Skeletal muscle cell (primary cell): ENCODE measurements at regions not wholly inside any gene's neighbourhood (a gene's known extent, or its start where the extent isn't known, plus 50 kb on each side); places are given as distances from the start of the nearest gene placed in this dataset.
"Not testable (repeated sequence)": the region's sequence is repeated elsewhere in the genome, so short reads cannot be mapped to it uniquely, and the experiment has no call there.

Experiments used
- DNase-seq: peaks from one replicate; pipeline ENCODE4 v3.0.0-alpha.2; 2010; ENCODE audit warnings: low read depth
- H3K4me3 ChIP-seq: 2 replicates; pipeline ENCODE4 v1.5.1; 2011; ENCODE audit warnings: low read depth, mild to moderate bottlenecking, control low read depth, low read length, moderate library complexity

DNA sequence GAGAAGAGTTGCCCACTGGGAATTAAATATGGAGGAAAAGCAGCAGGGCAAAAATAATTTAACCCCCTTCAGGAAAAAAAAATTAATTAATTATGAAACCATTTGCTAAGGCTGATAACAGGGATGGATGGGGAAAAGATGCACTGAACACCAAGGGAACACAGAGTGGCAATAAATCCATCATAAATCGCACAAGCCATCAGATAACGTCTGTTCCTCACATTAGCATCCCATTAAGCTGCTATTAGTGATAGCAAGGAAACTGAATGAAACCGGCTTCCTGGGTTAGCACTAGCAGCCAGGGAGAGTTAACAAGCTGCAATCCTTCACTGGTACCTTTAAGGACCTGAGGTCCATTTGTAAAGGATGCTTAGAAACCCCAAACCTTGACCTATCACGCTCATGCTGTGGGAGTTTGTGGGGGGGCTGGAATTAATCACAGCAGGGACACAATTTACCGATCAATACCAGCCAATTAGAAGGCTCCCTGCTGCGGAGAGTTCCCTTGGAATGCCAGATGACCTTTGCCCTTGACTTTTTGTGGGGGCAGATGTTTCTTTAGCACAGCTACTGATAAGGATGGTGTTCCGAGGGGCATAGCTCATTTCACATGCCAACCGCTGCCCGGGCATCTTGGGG is 175.5 kb upstream of the KLF7 start:
- H3K4me3 ChIP-seq, result no peak overlapping the region
- no peak for DNase-seq

DNA sequence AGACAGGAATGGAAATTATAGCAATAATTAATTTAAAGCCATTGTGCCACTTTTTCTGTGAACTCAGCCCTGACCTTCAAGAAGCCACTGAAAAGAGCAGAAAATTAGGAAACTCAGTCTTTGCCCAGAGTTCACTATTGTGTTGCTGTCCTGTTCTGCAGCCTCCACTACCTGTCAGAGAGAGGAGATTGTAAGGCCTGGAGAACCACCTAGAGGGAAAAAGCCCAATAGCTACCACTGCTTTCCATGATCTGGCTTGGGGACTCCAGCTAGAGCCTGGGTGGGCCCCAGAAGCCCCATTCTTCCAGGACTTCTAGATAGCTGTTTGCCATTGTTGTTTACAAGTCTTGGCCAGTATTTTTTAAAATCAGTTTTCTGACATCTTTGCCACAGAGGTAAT is 176.1 kb upstream of the KLF7 start:
- H3K4me3 ChIP-seq, result no peak overlapping the region
- no peak for DNase-seq

DNA sequence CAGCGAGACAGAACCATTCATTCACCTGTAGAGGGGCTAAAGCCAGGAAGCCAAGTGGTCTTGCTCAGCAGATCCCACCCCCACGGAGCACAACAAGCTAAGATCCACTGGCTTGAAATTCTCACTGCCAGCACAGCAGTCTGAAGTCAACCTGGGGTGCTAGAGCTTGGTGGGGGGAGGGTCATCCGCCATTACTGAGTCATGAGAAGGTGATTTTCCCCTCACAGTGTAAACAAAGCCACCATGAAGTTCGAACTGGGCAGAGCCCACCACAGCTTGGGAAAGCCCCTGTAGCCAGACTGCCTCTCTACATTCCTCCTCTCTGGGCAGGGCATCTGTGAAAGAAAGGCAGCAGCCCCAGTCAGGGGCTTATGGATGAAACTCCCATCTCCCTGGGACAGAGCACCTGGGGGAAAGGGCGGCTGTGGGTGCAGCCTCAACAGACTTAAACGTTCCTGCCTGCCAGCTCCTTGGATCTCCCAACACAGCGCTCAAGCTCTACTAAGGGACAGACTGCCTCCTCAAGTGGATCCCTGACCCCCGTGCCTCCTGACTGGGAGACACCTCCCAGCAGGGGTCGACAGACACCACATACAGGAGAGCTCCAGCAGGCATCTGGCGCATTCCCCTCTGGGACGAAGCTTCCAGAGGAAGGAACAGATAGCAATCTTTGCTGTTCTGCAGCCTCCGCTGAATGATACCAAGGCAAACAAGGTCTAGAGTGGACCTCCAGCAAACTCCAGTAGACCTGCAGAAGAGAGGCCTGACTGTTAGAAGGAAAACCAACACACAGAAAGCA is 179.0 kb upstream of the KLF7 start:
- DNase-seq, H3K4me3 ChIP-seq: not testable (repeated sequence)

DNA sequence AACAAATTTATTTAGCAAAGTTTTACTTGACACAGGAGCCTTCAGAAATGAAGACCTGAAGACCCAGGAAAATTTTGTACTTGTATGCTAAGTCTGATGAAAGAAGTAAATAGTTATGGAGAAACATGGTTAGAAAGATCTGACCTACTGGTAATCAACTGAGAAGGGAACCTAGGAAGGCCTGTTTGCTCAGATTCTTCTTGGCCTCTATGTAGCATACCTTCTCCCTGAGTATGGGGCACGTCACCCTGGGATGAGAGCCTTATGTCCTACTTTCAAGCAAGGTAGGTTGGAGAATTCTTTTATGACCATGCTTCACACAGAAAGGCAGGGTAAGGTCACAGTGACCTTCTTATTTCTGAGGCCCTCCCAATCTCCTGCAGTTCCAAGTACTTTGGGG is 178.6 kb upstream of the CREB1 start:
- no peak overlapping the region for H3K4me3 ChIP-seq
- DNase-seq, result no peak

DNA sequence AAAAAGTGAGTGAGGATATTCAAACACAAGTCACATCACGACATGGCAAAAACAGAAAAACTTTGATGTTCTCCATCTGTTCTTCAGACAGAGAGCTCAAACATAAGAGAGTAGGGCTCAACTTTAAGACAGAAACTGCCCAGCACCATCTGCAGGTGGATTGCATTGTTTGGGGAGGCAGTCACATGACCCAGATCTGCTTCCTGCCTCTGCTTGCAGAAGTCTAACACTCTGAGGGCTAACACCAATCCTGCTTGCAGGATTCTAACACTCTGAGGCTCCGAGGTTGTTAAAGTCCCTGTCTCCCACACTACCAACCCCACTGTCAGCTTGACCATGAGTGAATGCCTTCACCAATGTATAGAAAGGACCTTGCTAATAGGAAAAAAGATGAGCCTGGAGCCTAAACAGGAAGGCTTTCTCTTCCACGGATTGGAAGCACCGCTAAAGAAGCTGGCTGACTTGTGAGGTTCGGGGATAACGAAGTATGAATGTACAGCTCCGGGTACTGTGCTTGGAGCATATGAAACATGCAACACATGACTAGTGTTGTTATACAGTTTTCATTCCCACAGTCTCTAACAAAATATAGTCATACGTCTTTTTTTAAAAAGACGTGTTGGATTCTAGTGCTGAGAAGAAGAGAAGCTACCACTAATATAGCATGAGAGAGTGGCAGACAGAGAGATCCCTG is 176.6 kb upstream of the CREB1 start:
- no peak for DNase-seq
- H3K4me3 ChIP-seq, result no peak overlapping the region

DNA sequence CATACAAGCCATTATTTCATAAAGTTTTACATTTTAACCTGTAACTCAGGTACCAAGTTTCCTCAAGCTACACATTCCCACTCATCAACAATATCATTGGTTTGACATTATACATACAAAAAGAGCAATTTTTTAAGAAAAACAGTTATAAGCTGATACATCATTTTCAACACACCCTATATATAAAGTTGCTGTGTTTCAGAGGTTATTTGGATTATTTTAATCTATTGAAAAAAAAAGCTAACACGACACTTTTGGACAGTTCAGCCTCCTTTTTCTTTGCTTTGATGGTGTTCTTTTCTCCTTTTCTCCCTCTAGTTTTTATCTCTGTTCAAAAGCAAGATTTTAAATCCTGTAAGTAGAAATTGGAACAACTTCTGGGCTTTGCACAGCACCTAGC is 175.9 kb upstream of the CREB1 start:
- no peak for DNase-seq
- H3K4me3 ChIP-seq, result no peak overlapping the region

DNA sequence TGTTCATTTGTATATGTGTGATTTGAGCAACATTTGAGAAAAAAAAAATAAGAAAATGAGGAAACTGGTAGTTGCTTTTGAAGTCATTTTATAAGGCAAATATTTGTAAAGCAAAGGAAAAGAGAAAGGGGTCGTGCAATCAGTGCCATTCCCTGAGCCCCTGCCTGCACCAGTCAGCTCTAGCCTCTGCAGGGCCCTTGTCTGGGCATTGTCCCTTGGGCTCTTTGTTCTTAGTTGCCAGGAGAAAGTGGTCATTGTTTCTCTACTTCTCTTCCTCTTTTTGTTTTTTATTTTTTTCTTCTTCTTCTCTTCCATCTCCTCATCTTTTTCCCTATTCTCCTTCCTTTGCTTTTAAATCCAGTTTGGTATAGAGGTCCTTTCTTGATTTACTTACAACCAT is 175.3 kb upstream of the CREB1 start:
- H3K4me3 ChIP-seq, result no peak overlapping the region
- DNase-seq, result no peak

DNA sequence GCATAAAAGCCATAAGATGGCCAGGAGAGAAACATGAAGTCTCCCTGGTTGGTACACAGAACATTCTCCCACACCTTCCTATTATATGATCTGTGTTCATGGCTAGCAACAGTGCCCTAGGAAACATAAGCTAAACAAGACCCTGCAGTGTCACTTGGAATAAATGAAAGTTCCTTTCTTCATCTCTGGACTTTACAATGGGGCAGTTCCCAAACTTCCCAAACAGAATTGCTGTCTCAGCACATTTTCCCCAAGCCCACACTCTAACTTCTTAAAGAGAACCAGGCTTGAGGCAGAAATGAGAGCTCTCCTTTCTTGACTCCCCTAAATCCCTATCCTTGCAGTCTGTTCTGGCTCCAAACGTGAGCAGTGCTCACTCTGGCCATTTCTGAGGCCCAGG is 173.2 kb upstream of the CREB1 start:
- H3K4me3 ChIP-seq, result no peak overlapping the region
- DNase-seq, result no peak

DNA sequence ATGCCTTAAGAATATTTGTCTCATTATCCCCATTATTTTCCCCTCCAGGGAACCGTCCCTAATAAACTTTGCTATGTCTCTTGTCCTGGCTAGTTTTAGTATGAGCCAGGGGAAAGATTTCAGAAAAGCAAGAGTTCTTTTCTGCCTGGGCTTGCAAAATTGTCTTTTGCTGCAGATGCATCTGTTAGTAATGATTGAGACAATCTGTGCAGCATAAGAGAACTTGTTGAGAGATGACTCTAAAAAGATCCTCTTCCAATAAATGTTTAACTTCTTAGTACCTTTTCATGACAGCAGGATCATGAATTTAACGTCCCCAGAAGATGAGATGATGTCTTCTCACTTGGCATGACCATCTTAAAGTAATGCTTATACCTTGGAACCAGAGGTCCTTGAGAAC is 172.5 kb upstream of the CREB1 start:
- no peak for DNase-seq
- H3K4me3 ChIP-seq, result no peak overlapping the region

DNA sequence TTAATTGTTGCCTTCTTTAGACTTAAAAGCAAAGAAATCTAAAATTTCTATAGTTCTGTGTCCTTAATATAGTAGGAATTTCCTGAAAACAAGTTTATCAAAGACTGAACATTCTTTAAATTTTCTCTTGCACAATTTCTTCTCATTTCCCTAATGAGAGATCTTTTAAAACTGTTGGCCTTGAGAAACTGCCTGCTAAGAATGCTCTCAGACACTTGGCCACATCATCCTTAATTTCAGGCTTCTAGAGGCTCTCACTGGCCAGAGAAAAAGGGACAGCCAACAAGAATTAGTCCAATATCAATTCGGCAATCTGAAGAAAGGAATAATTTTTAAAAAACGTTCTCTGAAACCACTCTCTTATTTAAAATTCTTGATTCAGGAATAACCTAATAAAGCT is 167.0 kb upstream of the CREB1 start:
- DNase-seq, result no peak
- H3K4me3 ChIP-seq, result no peak overlapping the region

DNA sequence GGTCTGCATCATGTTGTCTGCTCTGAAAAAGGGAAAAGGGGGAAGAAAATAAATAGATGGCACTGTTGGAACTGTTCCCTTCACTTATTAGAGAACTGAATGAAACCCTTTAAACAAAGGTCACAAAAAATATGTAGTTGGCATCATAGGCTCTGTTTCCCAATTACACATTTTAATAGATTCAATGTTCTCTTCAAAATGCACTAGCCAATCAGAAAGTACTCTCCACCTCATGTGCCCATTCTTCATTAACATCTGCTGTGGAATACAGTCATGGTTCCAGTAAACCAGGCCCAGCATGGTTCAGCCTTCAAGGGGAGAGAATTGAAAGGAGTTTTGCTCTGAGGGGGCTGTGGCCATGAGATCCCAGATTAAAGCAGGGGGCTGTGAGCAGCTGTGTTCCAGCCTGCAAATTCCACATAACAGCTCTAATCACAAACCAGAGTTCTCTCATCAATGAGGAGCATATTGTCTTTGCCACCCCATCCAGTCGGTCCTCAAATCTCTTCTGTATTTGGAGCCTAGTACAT is 165.9 kb upstream of the CREB1 start:
- no peak overlapping the region for H3K4me3 ChIP-seq
- no peak for DNase-seq

DNA sequence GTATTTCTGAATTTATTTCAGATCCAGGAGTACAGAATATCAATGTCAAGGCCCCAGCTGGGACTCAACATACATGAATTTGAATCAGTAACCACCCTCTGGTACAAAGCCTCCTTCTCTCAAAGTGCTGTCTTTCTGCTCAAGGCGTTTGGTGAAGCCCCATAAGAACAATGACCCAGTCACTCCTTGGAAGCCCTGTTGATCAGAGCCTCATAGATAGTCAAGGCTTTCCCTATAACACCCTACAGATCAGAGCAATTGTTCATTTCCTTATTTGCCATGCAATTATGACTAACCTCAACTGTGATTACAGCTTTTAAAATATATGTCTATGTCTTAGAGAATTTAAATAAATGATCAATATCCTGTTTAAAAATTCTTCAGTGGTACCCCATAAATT is 159.1 kb upstream of the CREB1 start:
- no peak overlapping the region for H3K4me3 ChIP-seq
- DNase-seq, result no peak

DNA sequence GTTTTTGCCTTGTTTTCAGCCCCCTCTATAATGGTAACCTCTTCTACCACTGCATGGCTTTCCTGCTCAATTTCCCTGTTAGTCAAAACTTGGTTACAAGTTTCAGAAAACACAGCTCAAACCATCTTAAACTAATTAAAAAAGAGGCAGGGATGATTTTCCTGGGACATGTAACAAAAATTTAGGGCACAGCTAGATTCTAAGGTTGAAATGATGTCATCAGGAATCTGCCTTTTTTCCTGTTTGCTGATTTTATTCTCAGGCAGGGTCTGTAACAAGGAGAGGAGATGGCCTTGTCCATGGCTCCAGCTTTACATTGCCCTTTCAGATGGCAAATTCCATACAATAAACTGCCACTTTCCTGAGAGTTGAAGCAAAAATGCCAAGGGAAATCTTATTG is 157.9 kb upstream of the CREB1 start:
- no peak overlapping the region for H3K4me3 ChIP-seq
- no peak for DNase-seq

DNA sequence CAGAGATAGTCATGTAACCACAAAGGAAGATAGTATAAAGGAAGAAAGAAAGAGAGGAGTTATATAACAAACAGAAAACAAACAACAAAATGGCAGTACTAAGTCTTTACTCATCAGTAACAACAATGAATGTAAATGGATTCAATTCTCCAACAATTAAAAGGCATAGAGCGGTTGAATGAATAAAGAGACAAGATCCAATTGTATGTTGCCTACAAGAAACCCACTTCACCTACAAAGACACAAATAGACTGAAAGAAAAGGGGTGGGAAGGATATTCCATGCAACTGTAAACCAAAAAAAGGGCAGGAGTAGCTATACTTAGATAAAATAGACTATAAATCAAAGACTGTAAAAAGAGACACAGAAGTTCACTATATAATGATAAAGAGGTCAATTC is 157.3 kb upstream of the CREB1 start:
- DNase-seq, result no peak
- H3K4me3 ChIP-seq, result no peak overlapping the region

DNA sequence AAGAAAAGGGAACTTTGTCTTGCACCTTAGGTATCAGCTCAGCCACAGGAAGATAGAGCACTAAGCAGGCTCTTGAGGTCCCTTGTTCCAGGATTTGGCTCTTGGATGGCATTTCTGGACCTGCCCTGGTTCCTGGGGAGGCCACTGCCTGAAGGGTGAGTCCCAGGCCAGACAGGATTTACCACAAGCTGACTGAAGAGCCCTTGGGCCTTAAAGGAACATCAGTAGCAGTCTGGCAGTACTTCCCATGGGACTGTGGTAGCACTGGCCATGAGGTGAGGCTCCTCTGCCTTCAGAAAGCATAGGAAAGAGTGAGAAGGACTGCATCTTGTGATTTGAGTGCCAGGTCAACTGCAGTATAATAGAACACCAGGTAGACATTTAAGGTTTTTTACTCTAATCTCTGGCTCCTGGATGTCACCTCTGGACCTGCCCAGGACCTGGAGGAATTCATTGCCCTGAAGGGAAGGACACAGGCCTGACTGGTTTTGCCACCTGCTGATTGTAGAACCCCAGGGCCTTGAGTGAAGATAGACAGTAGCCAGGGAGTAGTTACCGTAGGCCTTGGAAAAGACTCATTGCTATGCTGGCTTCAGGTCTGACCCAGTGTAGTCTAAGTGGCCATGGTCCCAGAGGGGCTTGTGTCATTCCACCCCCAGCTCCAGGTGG is 154.4 kb upstream of the CREB1 start:
- no peak for DNase-seq
- no peak overlapping the region for H3K4me3 ChIP-seq

DNA sequence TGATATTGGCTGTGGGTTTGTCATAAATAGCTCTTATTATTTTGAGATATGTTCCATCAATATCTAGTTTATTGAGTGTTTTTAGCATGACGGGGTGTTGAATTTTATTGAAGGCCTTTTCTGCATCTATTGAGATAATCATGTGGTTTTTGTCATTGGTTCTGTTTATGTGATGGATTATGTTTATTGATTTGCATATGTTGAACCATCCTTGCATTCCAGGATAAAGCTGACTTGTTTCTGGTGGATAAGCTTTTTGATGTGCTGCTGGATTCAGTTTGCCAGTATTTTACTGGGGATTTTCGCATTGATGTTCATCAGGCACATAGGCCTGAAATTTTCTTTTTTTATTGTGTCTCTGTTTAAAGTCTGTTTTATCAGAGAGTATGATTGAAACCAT is 151.1 kb upstream of the CREB1 start:
- H3K4me3 ChIP-seq, DNase-seq: not testable (repeated sequence)

DNA sequence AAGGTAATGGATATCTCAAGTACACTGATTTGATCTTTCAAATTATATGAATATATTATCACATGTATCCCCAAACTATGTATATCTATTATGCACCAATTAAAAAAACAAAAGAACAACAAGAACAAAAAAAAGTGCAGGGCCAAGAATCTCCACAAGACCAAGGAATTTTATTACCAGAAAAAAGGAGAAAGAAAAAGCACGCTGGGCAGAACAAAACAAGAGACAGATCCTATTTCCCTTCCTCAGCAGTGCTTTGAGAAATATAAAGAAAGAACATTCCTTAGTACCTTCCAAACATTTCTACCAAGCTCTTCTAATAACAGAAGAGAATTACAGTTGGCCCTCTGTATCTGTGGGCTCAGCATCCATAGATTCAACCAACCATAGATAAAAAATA is 144.7 kb upstream of the CREB1 start:
- no peak overlapping the region for H3K4me3 ChIP-seq
- no peak for DNase-seq

DNA sequence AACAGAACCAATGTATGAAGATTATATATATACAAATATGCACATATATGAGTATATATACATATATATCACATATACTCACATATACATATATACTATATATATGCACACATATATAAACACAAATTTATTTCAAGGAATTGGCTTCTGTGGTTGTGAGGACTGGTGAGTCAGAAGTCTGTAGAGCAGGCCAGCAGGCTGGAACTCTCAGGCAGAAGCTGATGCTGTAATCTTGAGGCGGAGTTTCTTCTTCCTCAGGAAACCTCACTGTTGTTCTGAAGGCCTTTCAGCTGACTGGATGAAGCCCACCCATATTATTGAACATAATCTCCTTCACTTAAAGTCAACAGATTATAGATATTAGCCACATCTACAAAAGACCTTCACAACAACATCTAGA is 143.9 kb upstream of the CREB1 start:
- peak; percentile 59 for DNase-seq
- no peak overlapping the region for H3K4me3 ChIP-seq

DNA sequence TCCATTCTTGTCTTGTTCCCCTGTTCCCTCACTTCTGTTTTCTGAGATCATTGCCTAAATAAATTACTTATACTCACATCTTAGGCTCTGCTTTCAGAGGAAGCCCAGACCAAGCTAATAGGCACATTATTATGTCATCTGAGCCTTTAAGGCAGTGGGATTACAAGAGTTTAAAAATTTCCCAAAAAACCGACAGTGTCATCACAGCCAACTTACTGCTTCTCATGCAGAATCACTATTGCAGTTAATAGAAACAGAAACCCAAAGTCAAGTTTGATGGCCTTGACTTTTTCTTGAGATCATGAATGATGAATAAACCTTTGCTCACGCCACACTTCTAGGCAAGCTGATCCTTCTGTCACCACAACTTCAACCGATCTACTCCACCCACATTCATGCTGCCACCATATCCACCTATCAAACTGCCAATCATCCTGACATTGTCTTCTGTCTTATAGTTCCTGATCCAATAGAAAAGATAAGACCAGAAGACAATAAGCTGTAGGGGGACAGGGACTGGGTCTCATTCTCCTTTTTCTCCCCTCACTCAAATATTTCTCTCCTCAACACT is 142.7 kb upstream of the CREB1 start:
- no peak for DNase-seq
- H3K4me3 ChIP-seq, result no peak overlapping the region
